GM19351 (cell line): ENCODE measurements at regions not wholly inside any gene's neighbourhood (a gene's known extent, or its start where the extent isn't known, plus 50 kb on each side); places are given as distances from the start of the nearest gene placed in this dataset.
"Not testable (repeated sequence)": the region's sequence is repeated elsewhere in the genome, so short reads cannot be mapped to it uniquely, and the experiment has no call there.

ENCODE experiments used
- ATAC-seq: cut with Tn5 transposase; IDR thresholded peaks from one replicate; pipeline ENCODE4 v1.9.1; 2021; ENCODE audit warnings: mild to moderate bottlenecking, moderate library complexity; ENCODE audit not compliant: unreplicated experiment

DNA sequence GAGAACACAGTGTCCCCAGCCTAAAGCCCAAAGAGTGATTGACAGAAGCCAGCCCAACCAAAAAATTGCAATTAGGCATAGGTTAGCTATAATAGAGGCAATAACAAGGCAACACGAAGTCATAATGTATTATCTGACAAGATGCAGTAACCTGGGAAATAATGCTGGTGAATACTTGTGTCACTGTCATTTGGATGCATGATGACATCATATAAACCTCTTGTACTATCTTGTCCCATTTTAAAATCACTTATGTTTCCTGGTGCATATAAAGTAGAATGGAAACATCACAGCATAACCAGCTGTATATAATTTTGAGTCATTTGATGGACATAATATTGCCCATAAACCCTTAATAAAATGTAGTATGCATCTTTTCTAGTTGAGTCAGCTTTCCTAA is 1138.3 kb upstream of the LRRTM3 start:
- ATAC-seq: no peak

DNA sequence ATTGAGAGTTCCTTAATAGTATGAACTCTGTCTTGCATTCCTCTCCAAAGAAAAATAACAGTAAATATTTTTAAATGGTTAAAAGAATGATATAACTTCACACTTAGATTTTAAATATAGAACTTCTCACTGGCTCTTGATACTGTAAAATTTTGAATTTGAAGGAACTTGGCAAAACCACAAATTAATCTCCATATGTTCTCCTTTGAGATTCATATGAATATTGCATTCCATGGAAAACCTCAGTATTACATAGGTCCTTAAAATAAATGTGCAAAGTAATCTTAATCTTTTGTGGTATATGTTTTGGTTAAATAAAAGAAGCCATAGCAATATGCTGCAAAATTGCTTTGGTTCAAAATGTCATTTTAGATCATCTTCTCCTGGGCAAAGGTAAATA is 1137.6 kb upstream of the LRRTM3 start:
- no peak for ATAC-seq

DNA sequence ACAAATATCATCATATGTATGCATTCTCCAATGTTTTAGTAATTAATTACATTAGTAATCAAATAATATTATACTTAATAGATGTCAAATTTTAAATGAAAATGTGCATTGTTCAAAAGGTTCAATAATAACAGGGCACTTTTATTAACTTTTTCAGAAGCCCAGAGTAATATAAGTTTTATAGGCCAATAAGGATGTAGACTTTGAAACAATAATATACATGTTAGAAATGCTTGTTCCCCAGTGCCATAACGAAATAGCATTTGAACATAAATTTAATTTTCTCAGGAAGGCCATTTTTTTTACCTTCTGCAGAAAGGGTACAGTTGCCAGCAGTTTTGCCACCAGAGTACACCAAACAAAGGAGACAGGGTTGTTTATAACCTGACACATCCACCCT is 1133.9 kb upstream of the LRRTM3 start:
- ATAC-seq: no peak

DNA sequence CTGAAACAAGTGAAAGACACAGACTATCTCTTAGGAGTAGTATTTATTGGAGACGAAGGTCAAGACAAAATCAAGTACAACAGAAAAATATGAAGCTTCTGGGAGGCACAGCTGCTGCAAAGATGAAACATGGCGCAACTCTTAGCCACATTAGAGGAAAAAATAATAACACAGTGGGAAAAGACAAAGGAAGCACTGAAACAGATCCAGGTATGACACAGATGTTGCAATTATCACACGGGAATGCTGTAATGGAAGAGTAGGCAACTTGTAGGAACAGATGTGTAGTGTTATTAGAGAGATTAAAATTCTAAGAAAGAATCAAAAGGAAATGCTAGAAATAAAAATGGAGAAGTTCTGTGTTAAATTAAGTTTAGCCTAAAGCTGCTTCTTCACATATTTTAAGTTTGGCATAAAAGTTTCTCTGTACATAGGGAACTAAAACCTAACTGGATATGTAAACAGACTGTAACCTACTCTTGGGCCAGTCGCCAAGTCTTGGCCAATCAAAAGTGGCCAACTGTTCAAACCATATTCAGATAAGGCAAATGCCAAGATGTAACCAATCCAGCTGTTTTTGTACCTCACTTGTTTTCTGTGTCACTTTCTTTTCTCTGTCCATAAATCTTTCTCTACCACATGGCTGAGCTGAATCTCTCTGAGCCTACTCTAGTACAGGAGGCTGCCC is 1132.0 kb upstream of the LRRTM3 start:
- ATAC-seq: no peak

DNA sequence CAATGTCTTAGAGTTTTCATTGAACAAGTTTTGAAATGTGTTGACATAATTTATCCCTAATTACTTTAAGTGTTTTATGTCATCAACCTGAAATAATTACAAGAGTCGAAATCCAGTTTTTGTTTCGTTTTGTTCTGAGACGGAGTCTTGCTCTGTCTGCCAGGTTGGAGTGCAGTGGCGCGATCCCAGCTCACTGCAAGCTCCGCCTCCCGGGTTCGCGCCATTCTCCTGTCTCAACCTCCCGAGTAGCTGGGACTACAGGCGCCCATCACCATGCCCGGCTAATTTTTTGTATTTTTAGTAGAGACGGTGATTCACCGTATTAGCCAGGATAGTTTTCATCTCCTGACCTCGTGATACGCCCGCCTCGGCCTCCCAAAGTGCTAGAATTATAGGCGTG is 1131.0 kb upstream of the LRRTM3 start:
- not testable (repeated sequence) for ATAC-seq

DNA sequence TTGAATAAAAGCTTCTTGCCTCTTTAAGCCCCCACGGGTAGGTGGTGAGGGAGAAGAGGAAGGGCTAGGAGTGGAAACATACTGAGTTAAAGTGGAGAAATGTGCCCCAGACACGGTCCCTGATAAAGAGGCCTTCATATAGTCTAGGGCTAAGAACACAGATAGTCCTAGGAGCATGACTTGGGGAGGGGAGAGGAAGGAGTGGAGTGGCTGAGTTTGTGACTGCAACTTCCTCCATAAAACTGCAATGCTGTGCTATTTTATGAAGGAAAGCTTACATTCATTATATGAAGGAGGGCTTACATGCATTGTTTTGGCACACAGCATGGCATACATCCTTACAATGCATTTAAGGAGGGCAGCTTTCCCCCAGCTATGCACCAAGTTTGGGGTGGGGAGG is 1129.4 kb upstream of the LRRTM3 start:
- ATAC-seq: no peak

DNA sequence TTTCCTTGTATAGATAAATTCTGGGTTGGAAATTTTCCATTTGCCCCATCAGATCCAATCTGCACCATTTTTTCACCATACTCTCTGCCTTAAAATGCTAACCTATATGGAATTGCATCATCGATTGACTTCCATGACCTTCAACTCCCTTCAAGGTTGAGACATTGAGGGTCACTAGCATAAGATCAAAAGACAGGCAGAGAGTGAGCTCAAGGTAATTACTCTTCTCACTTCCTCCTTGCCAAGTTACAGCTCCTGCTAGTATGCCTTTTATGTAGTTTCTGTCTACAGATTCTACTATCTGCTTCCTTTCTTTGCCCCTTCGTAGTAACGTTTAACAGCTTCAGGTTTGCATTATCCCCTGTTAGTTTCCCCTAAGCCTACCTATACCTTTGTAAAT is 1127.7 kb upstream of the LRRTM3 start:
- ATAC-seq: no peak

DNA sequence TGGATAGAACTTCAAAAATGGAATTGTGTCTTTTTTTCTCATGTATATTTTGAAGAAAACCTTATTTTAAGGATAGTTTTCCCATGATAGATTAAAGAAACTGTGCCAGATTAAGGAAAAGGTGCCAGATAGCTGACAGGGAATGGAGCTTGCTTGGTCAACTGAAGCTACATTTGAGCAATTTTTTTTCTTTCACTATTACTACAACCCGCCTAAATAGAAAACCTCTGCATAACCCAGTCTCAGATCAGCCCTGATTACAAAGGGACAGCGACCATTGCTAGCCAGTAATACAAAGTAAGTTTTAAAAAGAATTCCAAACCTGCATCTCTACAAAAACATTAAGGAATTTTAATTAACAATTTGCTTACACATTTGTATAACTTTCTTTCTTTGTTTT is 1123.4 kb upstream of the LRRTM3 start:
- ATAC-seq: no peak

DNA sequence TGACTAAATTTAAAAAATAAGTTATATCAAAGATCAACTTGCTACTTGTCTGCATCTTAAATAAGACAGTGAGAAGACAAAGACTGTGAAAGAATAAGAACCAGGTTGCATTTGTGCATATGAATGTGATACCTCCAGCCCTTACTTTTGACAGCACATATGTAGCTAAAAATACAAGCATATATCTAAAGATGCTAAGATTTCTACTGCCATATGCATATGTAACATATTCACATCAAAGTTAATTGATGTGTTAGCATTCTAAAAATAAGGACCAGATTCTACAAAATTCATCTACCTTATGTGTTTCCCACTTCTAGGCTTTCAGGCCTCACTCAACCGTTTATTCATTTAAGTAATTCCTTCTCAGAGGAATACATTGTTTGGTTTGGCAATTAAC is 1120.3 kb upstream of the LRRTM3 start:
- ATAC-seq: no peak

DNA sequence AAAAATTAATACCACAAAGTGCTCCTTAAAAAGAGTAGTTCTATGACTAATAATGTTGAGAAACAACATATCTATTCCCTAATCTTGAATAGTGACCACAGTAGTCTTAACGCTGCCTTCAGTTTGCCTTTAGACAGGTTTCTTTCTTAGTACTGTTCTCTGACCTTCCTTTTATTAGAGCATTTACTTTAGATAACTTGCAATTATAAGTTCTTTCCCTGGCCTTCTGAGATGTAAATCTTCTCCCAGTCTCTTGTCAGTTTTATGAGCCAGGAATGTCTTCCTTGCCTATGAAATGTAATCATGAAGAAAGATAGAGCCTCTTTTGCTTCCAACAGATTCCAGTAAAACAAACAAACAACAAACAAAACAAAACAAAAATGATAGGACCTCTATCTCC is 1119.8 kb upstream of the LRRTM3 start:
- no peak for ATAC-seq

DNA sequence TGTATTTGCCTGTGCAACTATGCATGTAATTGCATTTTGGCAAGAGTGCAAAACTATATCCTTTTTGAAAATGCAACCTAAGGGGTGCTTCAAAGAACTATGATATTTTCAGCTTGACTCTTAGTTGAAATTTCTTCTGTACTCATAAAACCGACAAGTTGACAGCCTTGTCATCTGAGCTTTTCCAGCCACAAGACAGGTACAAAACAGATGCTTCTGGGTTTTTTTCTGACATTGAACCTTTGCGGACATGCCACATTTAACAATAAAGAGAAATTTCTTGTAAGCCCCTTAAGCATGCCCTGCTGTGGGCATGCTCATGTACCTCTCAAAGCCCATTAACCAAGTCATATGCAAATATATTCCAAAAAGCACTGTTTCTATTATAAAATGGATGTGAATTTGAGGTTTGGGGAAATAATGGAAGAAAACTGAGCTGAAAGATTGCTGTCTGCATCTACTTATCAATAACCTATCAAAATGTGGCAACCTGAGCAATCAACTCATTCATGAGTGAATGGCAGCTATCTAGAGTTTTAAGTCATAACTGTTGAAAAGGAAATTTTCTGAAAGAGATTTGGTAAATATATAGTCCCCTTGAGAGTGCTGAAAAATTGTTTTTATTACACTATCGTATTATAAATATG is 1117.0 kb upstream of the LRRTM3 start:
- no peak for ATAC-seq

DNA sequence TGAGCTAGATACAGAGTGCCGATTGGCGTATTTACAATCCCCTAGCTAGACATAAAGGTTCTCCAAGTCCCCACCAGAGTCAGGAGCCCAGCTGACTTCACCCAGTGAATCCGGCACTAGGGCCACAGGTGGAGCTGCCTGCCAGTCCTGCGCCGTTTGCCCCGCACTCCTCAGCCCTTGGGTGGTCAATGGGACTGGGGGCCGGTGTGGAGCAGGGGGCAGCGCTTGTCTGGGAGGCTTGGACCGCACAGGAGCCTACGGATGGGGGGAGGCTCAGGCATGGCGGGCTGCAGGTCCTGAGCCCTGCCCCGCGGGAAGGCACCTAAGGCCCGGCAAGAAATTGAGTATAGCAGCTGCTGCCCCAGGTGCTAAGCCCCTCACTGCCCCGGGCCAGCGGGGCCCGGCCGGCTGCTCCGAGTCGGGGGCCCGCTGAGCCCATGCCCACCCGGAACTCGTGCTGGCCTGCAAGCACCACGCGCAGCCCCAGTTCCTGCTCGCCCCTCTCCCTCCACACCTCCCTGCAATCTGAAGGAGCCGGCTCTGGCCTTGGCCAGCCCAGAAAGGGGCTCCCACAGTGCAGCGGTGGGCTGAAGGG is 1113.8 kb upstream of the LRRTM3 start:
- no peak for ATAC-seq

DNA sequence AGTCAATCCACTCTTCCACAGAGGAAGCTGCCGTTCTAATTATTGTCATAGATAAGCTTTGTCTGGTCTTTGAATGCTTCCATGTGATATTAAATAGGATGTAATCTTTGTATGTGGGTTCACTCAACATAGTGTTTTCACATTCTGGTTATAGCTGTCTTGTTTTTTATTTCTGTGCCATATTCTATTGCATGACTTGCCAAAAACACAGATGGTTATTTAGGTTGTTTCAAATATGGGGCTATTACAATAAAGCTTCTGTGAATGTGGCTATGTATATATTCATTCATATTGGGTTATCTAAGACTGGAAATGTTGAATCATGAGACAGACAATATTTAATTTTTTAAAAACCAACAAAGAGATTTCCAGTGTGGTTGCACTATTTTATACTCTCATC is 1109.3 kb upstream of the LRRTM3 start:
- no peak for ATAC-seq

DNA sequence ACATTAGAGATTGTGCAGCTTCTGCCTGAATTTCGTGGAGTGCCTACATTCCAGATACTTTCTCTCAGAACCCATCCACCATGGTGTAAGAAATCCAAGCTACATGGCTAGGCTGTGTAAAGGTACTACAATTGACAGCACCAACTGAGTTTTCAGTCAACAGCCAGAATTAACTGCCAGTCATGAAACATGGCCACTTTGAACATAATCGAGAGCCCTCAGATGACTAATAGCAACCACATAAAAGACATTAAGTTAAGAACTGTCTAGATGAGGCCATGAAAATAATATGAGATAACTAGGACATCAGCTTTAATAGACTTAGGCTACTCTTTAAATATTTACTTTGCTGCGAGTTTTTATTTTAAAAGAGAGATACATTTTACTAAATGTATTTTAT is 1106.8 kb upstream of the LRRTM3 start:
- no peak for ATAC-seq

DNA sequence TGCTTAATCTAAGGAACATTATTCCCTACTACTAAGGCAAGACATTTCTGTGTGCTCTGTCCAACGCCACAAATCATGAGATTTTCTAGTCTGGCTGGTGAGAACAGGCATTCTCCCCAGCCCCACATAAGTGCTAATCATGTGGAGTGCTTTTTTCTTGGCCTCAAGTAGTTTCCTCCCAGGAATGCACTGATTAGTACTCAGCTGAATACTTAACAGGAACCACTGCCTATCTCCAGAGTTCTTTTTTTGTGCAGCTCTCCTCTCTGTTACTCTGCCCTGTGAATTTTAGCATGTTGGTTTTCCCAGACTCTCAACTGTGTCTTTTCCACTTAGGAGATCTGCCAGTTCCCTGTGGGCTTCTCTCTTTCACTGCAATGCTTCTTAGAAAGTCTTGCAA is 1098.5 kb upstream of the LRRTM3 start:
- no peak for ATAC-seq

DNA sequence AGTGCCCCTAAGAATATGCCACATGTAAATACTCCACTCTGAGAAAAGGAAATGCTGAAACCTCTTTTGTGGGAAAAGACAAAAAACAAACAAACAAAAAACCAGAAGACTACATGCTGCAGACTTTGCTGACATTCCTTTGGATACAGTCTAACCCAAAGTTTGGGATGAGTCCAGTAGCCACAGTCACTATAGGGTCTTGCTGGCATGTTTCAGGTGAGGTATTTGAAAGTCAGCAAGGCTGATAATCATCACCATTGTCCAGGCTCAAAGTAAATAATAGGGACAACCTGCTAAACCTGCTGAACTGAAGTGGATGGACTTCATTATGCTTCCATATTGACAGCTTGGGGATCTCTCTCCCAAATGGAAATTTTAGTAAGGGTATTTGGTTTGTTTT is 1087.0 kb upstream of the LRRTM3 start:
- no peak for ATAC-seq

DNA sequence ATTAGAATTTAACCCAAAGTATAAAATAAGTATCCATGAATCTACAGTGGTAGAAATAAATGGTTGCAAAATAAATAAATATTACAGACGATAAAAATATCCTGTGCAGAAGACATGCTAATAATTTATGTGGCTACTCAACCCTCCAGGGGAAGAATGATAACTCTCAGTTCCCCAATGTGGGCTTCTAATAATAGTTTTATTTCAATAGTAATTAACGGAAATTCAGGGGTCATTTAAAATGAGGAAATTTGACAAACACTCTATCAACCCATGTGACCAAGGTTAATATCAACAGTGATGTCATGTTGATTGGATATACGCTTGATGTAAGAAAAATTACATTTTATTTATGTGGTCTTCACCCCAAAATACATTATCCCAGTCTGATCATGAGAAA is 1082.6 kb upstream of the LRRTM3 start:
- no peak for ATAC-seq

DNA sequence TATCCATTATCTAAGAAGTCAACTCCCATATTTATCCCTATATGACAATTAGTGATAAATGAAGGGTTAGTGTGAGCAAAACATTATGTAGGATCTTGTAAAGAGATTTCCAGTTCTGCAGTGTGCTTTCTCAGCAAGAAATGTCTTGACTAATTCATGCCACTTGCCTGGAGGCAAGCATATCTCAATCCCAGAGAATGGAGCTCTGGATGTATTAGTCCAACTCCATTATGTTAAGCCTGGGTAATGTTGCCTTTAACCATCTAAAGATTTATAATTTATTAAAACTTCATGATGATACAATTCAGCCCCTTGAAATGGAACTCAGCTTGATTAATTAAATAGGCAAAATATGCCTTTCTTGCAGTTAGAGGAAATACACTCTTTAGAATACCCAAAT is 1079.9 kb upstream of the LRRTM3 start:
- no peak for ATAC-seq

DNA sequence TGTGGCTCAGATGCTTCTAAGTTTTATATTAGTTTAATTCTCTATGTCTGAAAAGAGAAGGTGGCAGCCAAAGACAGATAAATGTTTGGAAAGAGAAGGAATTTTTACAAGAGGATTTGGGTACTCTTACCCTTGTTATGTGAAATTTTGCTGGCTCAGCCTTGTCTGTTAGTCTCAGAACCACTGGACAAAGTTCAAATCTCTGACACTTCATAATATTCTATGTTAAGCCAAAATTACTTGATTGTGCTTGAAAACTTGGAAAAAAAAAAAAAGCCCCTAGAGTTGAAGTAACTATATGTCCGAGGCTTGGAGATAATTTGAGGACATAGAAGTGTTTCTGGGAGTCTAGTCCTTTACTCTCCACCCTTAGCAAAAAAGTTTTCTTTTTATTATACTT is 1079.3 kb upstream of the LRRTM3 start:
- ATAC-seq: no peak

DNA sequence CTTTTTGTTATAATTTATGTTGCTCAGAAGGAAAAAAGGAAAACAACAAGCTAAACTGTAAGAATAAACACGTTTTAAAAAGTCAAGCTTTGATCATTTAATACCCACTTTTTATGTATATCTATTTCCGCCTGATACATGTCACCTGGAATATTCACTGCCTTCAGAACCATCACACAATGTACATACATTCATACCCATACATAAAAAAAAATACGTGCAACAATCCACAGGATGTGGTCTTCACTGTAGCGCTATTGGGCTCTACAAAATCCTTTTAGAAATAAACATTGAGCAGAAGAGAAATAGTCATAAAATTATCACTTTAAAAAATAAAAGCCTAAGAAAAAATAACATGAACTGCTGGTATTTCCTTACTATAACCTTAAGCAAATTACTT is 1078.9 kb upstream of the LRRTM3 start:
- ATAC-seq: no peak

DNA sequence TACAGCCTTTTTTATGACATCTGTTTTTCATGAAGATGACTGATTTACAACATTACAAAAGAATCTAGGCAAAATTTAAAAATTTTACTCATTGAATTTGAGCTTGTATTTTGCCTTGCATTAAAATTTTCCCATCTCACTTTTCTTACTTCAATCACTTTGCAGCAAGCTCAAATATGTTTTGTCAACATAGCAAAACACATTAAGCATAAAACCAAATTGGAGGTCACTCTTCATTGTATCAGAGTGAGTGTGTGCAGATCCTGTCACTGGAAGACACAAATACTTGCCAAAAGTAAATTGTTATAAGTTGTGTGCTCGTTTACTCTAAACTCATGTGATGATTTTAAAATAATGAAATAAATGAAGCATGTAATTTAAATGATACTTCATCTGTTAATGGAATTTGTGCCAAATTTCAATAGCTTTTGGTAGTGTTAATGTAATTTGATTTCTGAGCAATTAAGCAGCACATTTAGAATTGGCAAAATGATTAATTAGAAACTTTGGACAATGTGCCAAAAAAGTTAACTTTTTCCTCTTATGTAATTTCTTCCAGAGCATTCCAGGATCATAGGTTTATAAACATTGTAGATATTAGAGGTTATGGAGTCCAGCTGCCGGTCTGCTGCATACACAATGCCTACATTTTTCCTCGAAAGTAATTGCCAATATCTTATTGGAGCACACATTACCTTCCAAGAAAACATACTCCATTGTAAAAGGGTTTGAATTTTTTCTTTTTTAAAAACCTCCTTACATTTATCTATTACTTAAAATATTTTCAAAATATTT is 1078.2 kb upstream of the LRRTM3 start:
- no peak for ATAC-seq

DNA sequence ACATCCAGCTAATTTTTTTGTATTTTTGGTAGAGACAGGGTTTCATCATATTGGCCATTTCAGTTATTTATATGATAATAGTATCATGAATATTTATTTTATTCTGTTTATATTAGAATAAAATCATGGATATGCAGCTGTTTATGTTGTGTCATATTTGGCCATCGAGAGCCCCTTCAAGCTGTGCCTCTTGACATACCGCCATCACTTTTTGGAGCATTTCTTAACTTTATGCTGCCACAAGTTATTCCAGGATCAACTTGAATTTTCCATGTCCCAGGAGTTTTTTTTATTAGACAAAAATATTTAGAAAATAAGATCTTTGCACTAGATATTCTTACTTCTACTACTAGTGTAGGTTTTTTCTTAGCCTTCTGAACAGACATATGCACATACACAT is 1067.0 kb upstream of the LRRTM3 start:
- no peak for ATAC-seq
